GM13977 (cell line): ENCODE measurements at regions not wholly inside any gene's neighbourhood (a gene's known extent, or its start where the extent isn't known, plus 50 kb on each side); places are given as distances from the start of the nearest gene placed in this dataset.
A peak's percentile ranks its signal among the peaks of the same experiment; 100 is the strongest.
"Not testable (repeated sequence)": the region's sequence is repeated elsewhere in the genome, so short reads cannot be mapped to it uniquely, and the experiment has no call there.

Experiments used
- DNase-seq: peaks from one replicate; pipeline ENCODE4 v3.0.0; 2012; ENCODE audit warnings: low spot score
- in situ Hi-C: fragments of 300-500 bp; cut with MboI; formaldehyde crosslinking; loops from one replicate; pipeline ENCODE4 v1.12.0; 2022; ENCODE audit warnings: low sequenced_read_pairs, low pct_unique_long_range_greater_than_20kb, mixed read lengths, inconsistent platforms; ENCODE audit not compliant: unreplicated experiment
- TF ChIP-seq, protein P1 (sequence below): IDR thresholded peaks from 2 replicates; pipeline ENCODE4 v1.5.1; 2012; ENCODE audit warnings: mild to moderate bottlenecking, control low read depth; ENCODE audit not compliant: insufficient read depth; ENCODE audit errors: extremely low read depth, missing control alignments

- TF ChIP-seq, protein P1, sequence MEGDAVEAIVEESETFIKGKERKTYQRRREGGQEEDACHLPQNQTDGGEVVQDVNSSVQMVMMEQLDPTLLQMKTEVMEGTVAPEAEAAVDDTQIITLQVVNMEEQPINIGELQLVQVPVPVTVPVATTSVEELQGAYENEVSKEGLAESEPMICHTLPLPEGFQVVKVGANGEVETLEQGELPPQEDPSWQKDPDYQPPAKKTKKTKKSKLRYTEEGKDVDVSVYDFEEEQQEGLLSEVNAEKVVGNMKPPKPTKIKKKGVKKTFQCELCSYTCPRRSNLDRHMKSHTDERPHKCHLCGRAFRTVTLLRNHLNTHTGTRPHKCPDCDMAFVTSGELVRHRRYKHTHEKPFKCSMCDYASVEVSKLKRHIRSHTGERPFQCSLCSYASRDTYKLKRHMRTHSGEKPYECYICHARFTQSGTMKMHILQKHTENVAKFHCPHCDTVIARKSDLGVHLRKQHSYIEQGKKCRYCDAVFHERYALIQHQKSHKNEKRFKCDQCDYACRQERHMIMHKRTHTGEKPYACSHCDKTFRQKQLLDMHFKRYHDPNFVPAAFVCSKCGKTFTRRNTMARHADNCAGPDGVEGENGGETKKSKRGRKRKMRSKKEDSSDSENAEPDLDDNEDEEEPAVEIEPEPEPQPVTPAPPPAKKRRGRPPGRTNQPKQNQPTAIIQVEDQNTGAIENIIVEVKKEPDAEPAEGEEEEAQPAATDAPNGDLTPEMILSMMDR: no peak
- in situ Hi-C loops: no loop called here
- DNase-seq: no peak
Observed at GRCh38 chr9:30075022-30075421, 2309.4 kb upstream of the ACO1 start.

DNA sequence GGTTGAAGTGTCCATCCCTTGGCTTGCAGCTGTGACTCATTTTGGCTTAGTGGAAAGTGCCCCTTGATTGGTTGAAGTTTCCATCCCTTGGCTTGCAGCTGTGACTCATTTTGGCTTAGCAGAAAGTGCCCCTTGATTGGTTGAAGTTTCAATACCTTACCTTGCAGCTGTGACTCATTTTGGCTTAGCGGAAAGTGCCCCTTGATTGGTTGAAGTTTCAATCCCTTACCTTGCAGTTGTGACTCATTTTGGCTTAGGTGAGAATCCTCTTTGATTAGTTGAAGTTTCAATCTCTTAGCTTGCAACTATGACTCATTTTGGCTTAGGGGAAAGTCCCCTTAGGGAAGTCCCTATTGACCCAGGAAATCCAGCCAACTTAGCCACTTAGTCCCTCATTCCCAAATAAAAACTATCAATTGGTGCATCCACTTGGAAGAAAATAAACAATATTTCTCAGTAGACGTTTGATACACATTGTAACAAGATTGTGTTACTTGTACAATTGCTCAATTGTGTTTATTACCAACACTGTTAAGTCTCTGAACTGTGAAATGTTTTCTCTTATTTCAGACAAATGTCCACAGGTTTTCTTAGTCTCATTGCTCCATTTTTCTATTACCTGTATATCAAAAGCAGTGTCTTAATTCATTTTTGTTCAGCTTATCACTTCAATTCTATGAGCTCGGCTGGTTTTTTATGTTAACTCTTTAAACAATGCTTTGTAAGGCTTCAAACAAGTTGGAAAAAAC, 2308.8 kb upstream of the ACO1 start:
- peak; percentile 26 for DNase-seq
- in situ Hi-C loops: no loop called here
- TF ChIP-seq, protein P1: no peak

DNA sequence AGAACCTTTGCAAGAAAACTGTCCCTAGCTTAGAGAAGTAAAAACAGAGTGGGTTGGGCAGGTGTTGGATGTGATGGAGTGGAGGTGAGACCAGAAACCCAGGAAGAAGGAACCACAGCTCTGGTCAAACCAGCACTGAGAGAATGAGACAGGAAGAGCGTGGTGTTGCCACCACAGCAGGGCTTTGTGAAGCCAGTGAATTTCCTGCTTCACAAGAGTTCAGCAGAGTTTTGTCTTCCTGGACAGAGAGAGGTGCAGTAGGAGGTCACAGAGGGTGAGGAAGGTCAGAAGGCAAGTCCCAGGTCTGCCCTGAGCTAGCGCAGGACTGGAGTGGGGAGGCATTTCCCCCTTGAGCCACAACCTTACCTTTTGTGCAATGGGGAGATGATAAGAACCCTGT, 2306.2 kb upstream of the ACO1 start:
- no peak for DNase-seq
- in situ Hi-C loops: no loop called here
- TF ChIP-seq, protein P1: no peak

DNA sequence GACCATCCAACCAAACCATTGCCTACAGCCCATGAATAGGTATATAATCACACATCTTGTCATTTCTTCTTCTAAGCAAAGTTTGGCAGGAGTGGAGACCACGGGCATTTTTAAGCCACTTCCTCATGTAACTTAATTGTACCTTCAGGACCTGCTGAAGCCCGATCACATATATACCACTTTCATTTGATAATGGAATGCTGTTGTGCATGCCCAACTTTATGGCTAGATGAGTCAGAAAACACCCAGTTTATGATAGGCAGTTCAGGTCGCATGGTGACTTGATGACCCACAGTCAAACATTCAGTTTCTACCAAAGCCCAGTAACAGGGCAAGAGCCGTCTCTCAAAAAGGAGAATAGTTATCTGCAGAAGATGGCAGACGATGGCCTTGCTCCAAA, 2295.0 kb upstream of the ACO1 start:
- TF ChIP-seq, protein P1: no peak
- in situ Hi-C loops: no loop called here
- DNase-seq: no peak

- in situ Hi-C loops: no loop called here
- DNase-seq: no peak
- TF ChIP-seq, protein P1: no peak
Observed at GRCh38 chr9:30103647-30104394, 2280.6 kb upstream of the ACO1 start.

DNA sequence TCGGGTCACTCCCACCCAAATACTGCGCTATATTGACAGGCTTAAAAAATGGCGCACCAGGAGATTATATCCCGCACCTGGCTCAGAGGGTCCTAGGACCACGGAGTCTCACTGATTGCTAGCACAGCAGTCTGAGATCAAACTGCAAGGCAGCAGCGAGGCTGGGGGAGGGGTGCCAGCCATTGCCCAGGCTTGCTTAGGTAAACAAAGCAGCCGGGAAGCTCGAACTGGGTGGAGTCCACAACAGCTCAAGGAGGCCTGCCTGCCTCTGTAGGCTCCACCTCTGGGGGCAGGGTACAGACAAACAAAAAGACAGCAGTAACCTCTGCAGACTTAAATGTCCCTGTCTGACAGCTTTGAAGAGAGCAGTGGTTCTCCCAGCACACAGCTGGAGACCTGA, 2277.3 kb upstream of the ACO1 start:
- in situ Hi-C loops, DNase-seq: not testable (repeated sequence)

- TF ChIP-seq, protein P1: no peak
- DNase-seq: no peak
- in situ Hi-C loops: no loop called here
Observed at GRCh38 chr9:30116673-30117217, 2267.7 kb upstream of the ACO1 start.
